ENCODE measurements at regions not wholly inside any gene's neighbourhood (a gene's known extent, or its start where the extent isn't known, plus 50 kb on each side); places are given as distances from the start of the nearest gene placed in this dataset.

- in situ Hi-C loops (cut with HindIII; ENCODE audit: low pct_unique_long_range_greater_than_20kb, low sequenced_read_pairs), result no loop called here
- no peak for DNase-seq (ENCODE audit: low read depth)
Measured at GRCh38 chr6:165875946-165876345, 212.9 kb upstream of the PDE10A start.

- DNase-seq (ENCODE audit: low read depth), result no peak
- in situ Hi-C loops (cut with HindIII; ENCODE audit: low pct_unique_long_range_greater_than_20kb, low sequenced_read_pairs), result no loop called here
Measured at GRCh38 chr6:165873976-165874375, 210.9 kb upstream of the PDE10A start.

GRCh38 chr6:165872811-165873210, 209.8 kb upstream of the PDE10A start:
- no peak for DNase-seq (ENCODE audit: low read depth)
- in situ Hi-C loops (cut with HindIII; ENCODE audit: low pct_unique_long_range_greater_than_20kb, low sequenced_read_pairs), result no loop called here

- in situ Hi-C loops (cut with HindIII; ENCODE audit: low pct_unique_long_range_greater_than_20kb, low sequenced_read_pairs), result no loop called here
- no peak for DNase-seq (ENCODE audit: low read depth)
Measured at GRCh38 chr6:165872311-165872710, 209.3 kb upstream of the PDE10A start.

GRCh38 chr6:165871571-165871970, 208.5 kb upstream of the PDE10A start:
- in situ Hi-C loops (cut with HindIII; ENCODE audit: low pct_unique_long_range_greater_than_20kb, low sequenced_read_pairs), result no loop called here
- no peak for DNase-seq (ENCODE audit: low read depth)

- DNase-seq (ENCODE audit: low read depth), result no peak
- in situ Hi-C loops (cut with HindIII; ENCODE audit: low pct_unique_long_range_greater_than_20kb, low sequenced_read_pairs), result no loop called here
Measured at GRCh38 chr6:165869526-165869925, 206.5 kb upstream of the PDE10A start.

- DNase-seq (ENCODE audit: low read depth), result no peak
- in situ Hi-C loops (cut with HindIII; ENCODE audit: low pct_unique_long_range_greater_than_20kb, low sequenced_read_pairs), result no loop called here
Measured at GRCh38 chr6:165864925-165865324, 201.9 kb upstream of the PDE10A start.

- DNase-seq (ENCODE audit: low read depth), result no peak
- in situ Hi-C loops (cut with HindIII; ENCODE audit: low pct_unique_long_range_greater_than_20kb, low sequenced_read_pairs), result no loop called here
Measured at GRCh38 chr6:165864218-165864617, 201.2 kb upstream of the PDE10A start.

- in situ Hi-C loops (cut with HindIII; ENCODE audit: low pct_unique_long_range_greater_than_20kb, low sequenced_read_pairs), result no loop called here
- DNase-seq (ENCODE audit: low read depth), result no peak
Measured at GRCh38 chr6:165863801-165864200, 200.8 kb upstream of the PDE10A start.

GRCh38 chr6:165862813-165863212, 199.8 kb upstream of the PDE10A start:
- DNase-seq (ENCODE audit: low read depth), result no peak
- in situ Hi-C loops (cut with HindIII; ENCODE audit: low pct_unique_long_range_greater_than_20kb, low sequenced_read_pairs), result no loop called here

- in situ Hi-C loops (cut with HindIII; ENCODE audit: low pct_unique_long_range_greater_than_20kb, low sequenced_read_pairs), result no loop called here
- DNase-seq (ENCODE audit: low read depth), result no peak
Measured at GRCh38 chr6:165861226-165861625, 198.2 kb upstream of the PDE10A start.

GRCh38 chr6:165858586-165858985, 195.5 kb upstream of the PDE10A start:
- in situ Hi-C loops (cut with HindIII; ENCODE audit: low pct_unique_long_range_greater_than_20kb, low sequenced_read_pairs), result no loop called here
- no peak for DNase-seq (ENCODE audit: low read depth)

GRCh38 chr6:165855856-165856255, 192.8 kb upstream of the PDE10A start:
- no peak for DNase-seq (ENCODE audit: low read depth)
- in situ Hi-C loops (cut with HindIII; ENCODE audit: low pct_unique_long_range_greater_than_20kb, low sequenced_read_pairs), result no loop called here

GRCh38 chr6:165854863-165855593, 192.0 kb upstream of the PDE10A start:
- in situ Hi-C loops (cut with HindIII; ENCODE audit: low pct_unique_long_range_greater_than_20kb, low sequenced_read_pairs), result no loop called here
- no peak for DNase-seq (ENCODE audit: low read depth)

GRCh38 chr6:165854061-165854862, 191.2 kb upstream of the PDE10A start:
- in situ Hi-C loops (cut with HindIII; ENCODE audit: low pct_unique_long_range_greater_than_20kb, low sequenced_read_pairs), result no loop called here
- no peak for DNase-seq (ENCODE audit: low read depth)

- DNase-seq (ENCODE audit: low read depth), result no peak
- in situ Hi-C loops (cut with HindIII; ENCODE audit: low pct_unique_long_range_greater_than_20kb, low sequenced_read_pairs), result no loop called here
Measured at GRCh38 chr6:165852676-165853075, 189.6 kb upstream of the PDE10A start.

GRCh38 chr6:165850434-165851019, 187.5 kb upstream of the PDE10A start:
- peak; percentile 32 for DNase-seq (ENCODE audit: low read depth)
- in situ Hi-C loops (cut with HindIII; ENCODE audit: low pct_unique_long_range_greater_than_20kb, low sequenced_read_pairs), result no loop called here

GRCh38 chr6:165849534-165850430, 186.7 kb upstream of the PDE10A start:
- in situ Hi-C loops (cut with HindIII; ENCODE audit: low pct_unique_long_range_greater_than_20kb, low sequenced_read_pairs), result no loop called here
- DNase-seq (ENCODE audit: low read depth), result no peak

GRCh38 chr6:165848086-165848426, 185.0 kb upstream of the PDE10A start:
- in situ Hi-C loops (cut with HindIII; ENCODE audit: low pct_unique_long_range_greater_than_20kb, low sequenced_read_pairs), result no loop called here
- no peak for DNase-seq (ENCODE audit: low read depth)
